ENCODE measurements at regions not wholly inside any gene's neighbourhood (a gene's known extent, or its start where the extent isn't known, plus 50 kb on each side); places are given as distances from the start of the nearest gene placed in this dataset.

DNA sequence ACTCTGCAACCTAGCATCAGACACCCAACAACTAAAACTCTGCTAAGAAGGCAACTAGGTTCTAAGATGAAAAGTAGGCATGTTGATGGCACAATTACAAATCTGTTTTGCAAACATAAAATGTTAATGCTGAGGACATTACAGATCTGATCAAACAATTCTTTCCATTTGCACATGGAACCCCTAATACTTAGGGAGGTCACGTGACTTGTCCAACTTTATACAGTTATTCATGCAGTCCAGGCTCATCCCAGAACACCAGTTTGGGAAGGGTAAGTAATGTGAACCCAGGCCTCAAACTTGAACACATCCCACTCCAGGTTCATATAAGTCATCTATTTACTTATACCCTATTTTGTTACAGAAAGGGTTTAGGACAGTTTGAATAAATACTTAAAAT, 247.2 kb downstream of the HACE1 start:
- TF ChIP-seq CTCF (IDR thresholded peaks at IDR 0.05; ENCODE audit: low read depth, low read length) (no peak), EZH2phosphoT487 (IDR thresholded peaks at IDR 0.05; ENCODE audit: low read depth) (no peak)
